ENCODE measurements at regions not wholly inside any gene's neighbourhood (a gene's known extent, or its start where the extent isn't known, plus 50 kb on each side); places are given as distances from the start of the nearest gene placed in this dataset.
"Not testable (repeated sequence)": the region's sequence is repeated elsewhere in the genome, so short reads cannot be mapped to it uniquely, and the experiment has no call there.

DNA sequence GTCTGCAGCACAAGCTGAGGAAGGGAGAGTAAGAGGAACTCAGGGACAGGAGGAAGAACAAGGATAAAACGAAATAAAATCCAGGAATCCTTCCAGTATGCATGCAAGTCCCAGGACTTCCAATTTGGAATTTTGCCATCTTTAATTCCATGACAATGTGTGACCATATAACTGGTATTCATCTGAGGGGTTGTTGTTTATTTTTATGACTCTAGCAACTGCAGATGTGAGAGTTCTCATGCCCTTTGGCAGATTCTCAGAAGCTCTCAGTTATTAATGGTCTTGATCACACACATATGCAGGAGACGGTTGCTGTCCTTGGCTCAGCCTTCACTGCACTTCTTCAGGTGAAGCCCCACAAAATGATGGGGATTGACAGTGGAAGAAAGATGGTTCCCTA is 148.2 kb downstream of the SMIM20 start:
- no peak overlapping the region for H3K4me3 ChIP-seq (ENCODE audit: low read length)
- no peaks in the 10 kb centered on the region for H3F3A ChIP-seq (ENCODE audit: low read length, unreplicated experiment)
- no peaks in the 10 kb centered on the region for H4K20me1 ChIP-seq (ENCODE audit: low read length)
- CTCF ChIA-PET = interaction anchor here (0.7 to 1.2 kb wide), 2 partner anchors 75 to 263 kb away, joined by 3 read pairs; no protein-coding TSS in a partner anchor
- POLR2A ChIA-PET (ENCODE audit: unreplicated experiment) = no interaction called here
- BruUV-seq (replicated peaks) = no TSS peak
- ATAC-seq (no peak), DNase-seq (no peak)
- no peak overlapping the region for H3K9ac ChIP-seq (ENCODE audit: low read length)
- intact Hi-C loops (cut with micrococcal nuclease) = loop anchor here (5.0 kb wide), 2 partner anchors 75 to 260 kb away; partner anchors contain the start of gene RBPJ
- peaks cover under 1% of the 10 kb centered on the region; the same call in 1 of the 2 replicates for H3K4me1 ChIP-seq (ENCODE audit: insufficient read depth, low read length)
- H3K9me3 ChIP-seq (ENCODE audit: low read length) = no peaks in the 10 kb centered on the region
- H3K9me2 ChIP-seq (replicated peaks; ENCODE audit: low read length) = no peaks in the 10 kb centered on the region
- H3K27ac ChIP-seq (ENCODE audit: low read length) = no peak overlapping the region
- H3K79me2 ChIP-seq (ENCODE audit: low read length) = no peaks in the 10 kb centered on the region
- no peaks in the 10 kb centered on the region for H3K36me3 ChIP-seq (ENCODE audit: low read depth, low read length)
- H2AFZ ChIP-seq (ENCODE audit: low read length) = no peak overlapping the region
- H3K4me2 ChIP-seq (ENCODE audit: low read length) = no peak overlapping the region
- no peaks in the 10 kb centered on the region for H3K27me3 ChIP-seq (ENCODE audit: low read length)
- TF ChIP-seq, protein P1, sequence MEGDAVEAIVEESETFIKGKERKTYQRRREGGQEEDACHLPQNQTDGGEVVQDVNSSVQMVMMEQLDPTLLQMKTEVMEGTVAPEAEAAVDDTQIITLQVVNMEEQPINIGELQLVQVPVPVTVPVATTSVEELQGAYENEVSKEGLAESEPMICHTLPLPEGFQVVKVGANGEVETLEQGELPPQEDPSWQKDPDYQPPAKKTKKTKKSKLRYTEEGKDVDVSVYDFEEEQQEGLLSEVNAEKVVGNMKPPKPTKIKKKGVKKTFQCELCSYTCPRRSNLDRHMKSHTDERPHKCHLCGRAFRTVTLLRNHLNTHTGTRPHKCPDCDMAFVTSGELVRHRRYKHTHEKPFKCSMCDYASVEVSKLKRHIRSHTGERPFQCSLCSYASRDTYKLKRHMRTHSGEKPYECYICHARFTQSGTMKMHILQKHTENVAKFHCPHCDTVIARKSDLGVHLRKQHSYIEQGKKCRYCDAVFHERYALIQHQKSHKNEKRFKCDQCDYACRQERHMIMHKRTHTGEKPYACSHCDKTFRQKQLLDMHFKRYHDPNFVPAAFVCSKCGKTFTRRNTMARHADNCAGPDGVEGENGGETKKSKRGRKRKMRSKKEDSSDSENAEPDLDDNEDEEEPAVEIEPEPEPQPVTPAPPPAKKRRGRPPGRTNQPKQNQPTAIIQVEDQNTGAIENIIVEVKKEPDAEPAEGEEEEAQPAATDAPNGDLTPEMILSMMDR (conservative IDR thresholded peaks at IDR 0.05; ENCODE audit: low read depth, low read length) = no peak
- no peak for TF ChIP-seq EZH2 (IDR thresholded peaks at IDR 0.05; ENCODE audit: low read length, unreplicated experiment)
- TF ChIP-seq EZH2phosphoT487 (IDR thresholded peaks at IDR 0.05; ENCODE audit: borderline replicate concordance, low read length) = no peak

DNA sequence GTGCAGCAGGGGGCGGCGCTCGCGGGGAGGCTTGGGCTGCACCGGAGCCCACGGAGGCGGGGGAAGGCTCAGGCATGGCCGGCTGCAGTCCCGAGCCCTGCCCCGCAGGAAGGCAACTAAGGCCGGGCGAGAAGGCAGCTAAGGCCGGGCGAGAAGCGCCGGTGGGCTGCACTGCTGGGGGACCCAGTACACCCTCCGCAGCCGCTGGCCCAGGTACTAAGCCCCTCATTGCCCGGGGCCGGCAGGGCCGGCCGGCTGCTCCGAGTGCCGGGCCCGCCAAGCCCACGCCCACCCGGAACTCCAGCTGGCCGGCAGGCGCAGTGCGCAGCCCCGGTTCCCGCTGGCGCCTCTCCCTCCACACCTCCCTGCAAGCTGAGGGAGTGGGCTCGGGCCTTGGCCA is 150.0 kb downstream of the SMIM20 start:
- H3K4me2 ChIP-seq (ENCODE audit: low read length); DNase-seq; H4K20me1 ChIP-seq (ENCODE audit: low read length); H3K27me3 ChIP-seq (ENCODE audit: low read length); H2AFZ ChIP-seq (ENCODE audit: low read length); H3F3A ChIP-seq (ENCODE audit: low read length, unreplicated experiment); POLR2A ChIA-PET (ENCODE audit: unreplicated experiment); H3K79me2 ChIP-seq (ENCODE audit: low read length); H3K9ac ChIP-seq (ENCODE audit: low read length); ATAC-seq; BruUV-seq (replicated peaks); H3K36me3 ChIP-seq (ENCODE audit: low read depth, low read length); H3K9me3 ChIP-seq (ENCODE audit: low read length); H3K4me3 ChIP-seq (ENCODE audit: low read length); H3K27ac ChIP-seq (ENCODE audit: low read length); H3K9me2 ChIP-seq (replicated peaks; ENCODE audit: low read length); H3K4me1 ChIP-seq (ENCODE audit: insufficient read depth, low read length): not testable (repeated sequence)
- intact Hi-C loops (cut with micrococcal nuclease) = loop anchor here (5.0 kb wide), 2 partner anchors 77 to 258 kb away; partner anchors contain the start of gene RBPJ
- CTCF ChIA-PET = interaction anchor here (0.5 kb wide), 1 partner anchor 133 kb away, joined by 3 read pairs; no protein-coding TSS in a partner anchor

DNA sequence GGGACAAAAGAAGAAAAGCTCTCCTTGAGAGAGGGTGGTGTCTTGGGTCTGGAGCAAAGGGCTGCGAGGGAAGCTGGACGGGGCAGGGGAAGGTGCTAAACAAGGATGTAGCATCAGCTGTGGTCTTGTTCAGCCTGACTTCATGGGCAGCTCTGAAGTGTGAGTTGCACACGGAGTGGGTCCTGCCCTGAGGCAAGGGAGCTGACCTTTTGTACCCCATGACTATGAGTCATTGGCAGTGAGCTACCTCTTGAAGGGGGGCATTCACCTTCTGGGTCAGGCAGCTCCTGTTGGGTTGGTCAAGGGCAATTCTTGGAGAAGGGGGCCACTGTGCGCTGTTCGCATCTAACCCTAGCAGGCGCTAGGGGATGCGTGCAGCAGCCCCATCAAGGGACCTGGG is 151.8 kb downstream of the SMIM20 start:
- ATAC-seq (no peak), DNase-seq (no peak)
- TF ChIP-seq EZH2 (IDR thresholded peaks at IDR 0.05; ENCODE audit: low read length, unreplicated experiment) = no peak
- TF ChIP-seq EZH2phosphoT487 (IDR thresholded peaks at IDR 0.05; ENCODE audit: borderline replicate concordance, low read length) = no peak
- TF ChIP-seq, protein P1 (conservative IDR thresholded peaks at IDR 0.05; ENCODE audit: low read depth, low read length) = no peak
- Histone ChIP-seq H3K27ac (ENCODE audit: low read length) (no peak overlapping the region), H3K36me3 (ENCODE audit: low read depth, low read length) (no peaks in the 10 kb centered on the region), H4K20me1 (ENCODE audit: low read length) (no peaks in the 10 kb centered on the region), H3F3A (ENCODE audit: low read length, unreplicated experiment) (no peaks in the 10 kb centered on the region), H3K79me2 (ENCODE audit: low read length) (no peaks in the 10 kb centered on the region), H3K4me3 (ENCODE audit: low read length) (no peak overlapping the region), H3K9me2 (replicated peaks; ENCODE audit: low read length) (no peaks in the 10 kb centered on the region), H3K4me1 (ENCODE audit: insufficient read depth, low read length) (peaks cover 4% of the 10 kb centered on the region; the same call in 1 of the 2 replicates), H3K4me2 (ENCODE audit: low read length) (no peak overlapping the region), H2AFZ (ENCODE audit: low read length) (no peak overlapping the region), H3K9me3 (ENCODE audit: low read length) (no peaks in the 10 kb centered on the region), H3K9ac (ENCODE audit: low read length) (no peak overlapping the region), H3K27me3 (ENCODE audit: low read length) (no peaks in the 10 kb centered on the region)
- CTCF ChIA-PET = no interaction called here
- no TSS peak for BruUV-seq (replicated peaks)
- POLR2A ChIA-PET (ENCODE audit: unreplicated experiment) = no interaction called here
- intact Hi-C loops (cut with micrococcal nuclease) = no loop called here

Data from PC-3 (cell line).